SK-N-SH (cell line): ENCODE measurements at regions not wholly inside any gene's neighbourhood (a gene's known extent, or its start where the extent isn't known, plus 50 kb on each side); places are given as distances from the start of the nearest gene placed in this dataset.

ENCODE experiments used
- CTCF ChIA-PET: fragments of 300-600, 350-600 bp; formaldehyde crosslinking; extraction: SDS; loops from one replicate; lab custom pipeline; 2021; lab: Yijun Ruan, JAX
- POLR2A ChIA-PET: fragments of 350-600 bp; sonication (Branson Sonifier 250); formaldehyde crosslinking; extraction: SDS; loops from one replicate; lab custom pipeline; 2020; ENCODE audit warnings: antibody characterized with exemption, inconsistent platforms; lab: Yijun Ruan, JAX
- DNase-seq: peaks from one replicate; pipeline ENCODE4 v3.0.0; 2012
- H2AFZ ChIP-seq: fragments of 200-600 bp; sonication (generic); 2 replicates; pipeline ENCODE4 v1.8.1; 2016; ENCODE audit warnings: antibody characterized with exemption, mild to moderate bottlenecking, low read depth
- H3F3A ChIP-seq: fragments of 200-600 bp; sonication (generic); replicated peaks from 2 replicates; pipeline ENCODE3; 2016; ENCODE audit warnings: antibody characterized with exemption, mild to moderate bottlenecking; ENCODE audit not compliant: insufficient read depth
- H3K27ac ChIP-seq, 2 experiments: fragments of 200-500 bp in 1 of 2; fragments of 200-600 bp in 1 of 2; sonication (Bioruptor generic) in 1 of 2; sonication (generic), shearing (Covaris generic) in 1 of 2; 2 replicates each; pipeline versions ENCODE4 v1.5.1 to v1.6.1; 2014 to 2016; ENCODE audit warnings: low read depth in 2 of 2, inconsistent platforms in 1 of 2, low read length in 1 of 2, mild to moderate bottlenecking in 1 of 2, mixed read lengths in 1 of 2
- H3K27me3 ChIP-seq: fragments of 200-600 bp; sonication (generic), shearing (Covaris generic); 2 replicates; pipeline ENCODE4 v1.6.1; 2016; ENCODE audit warnings: mixed run types; ENCODE audit not compliant: insufficient read depth
- H3K36me3 ChIP-seq, 2 experiments: fragments of 200-500 bp in 1 of 2; fragments of 200-600 bp in 1 of 2; sonication (Bioruptor generic) in 1 of 2; sonication (generic) in 1 of 2; replicated peaks in 1 of 2; 2 replicates each; pipeline versions ENCODE3 to v1.5.1; 2014 to 2016; ENCODE audit warnings: low read length in 1 of 2, mild to moderate bottlenecking in 1 of 2; ENCODE audit not compliant: insufficient read depth in 2 of 2, control insufficient read depth in 1 of 2
- H3K4me1 ChIP-seq, 2 experiments: fragments of 200-500 bp in 1 of 2; fragments of 200-600 bp in 1 of 2; sonication (Bioruptor generic) in 1 of 2; sonication (generic), shearing (Covaris generic) in 1 of 2; 2 replicates each; pipeline versions ENCODE4 v1.5.1 to v1.6.1; 2014 to 2016; ENCODE audit warnings: low read depth in 1 of 2, low read length in 1 of 2, mixed run types in 1 of 2; ENCODE audit not compliant: insufficient read depth in 2 of 2, control insufficient read depth in 1 of 2
- H3K4me2 ChIP-seq: fragments of 200-600 bp; sonication (generic), shearing (Covaris generic); 2 replicates; pipeline ENCODE4 v1.6.1; 2017; ENCODE audit warnings: mixed run types
- H3K4me3 ChIP-seq, 2 experiments: fragments of 200-500 bp in 1 of 2; fragments of 200-600 bp in 1 of 2; sonication (Bioruptor generic) in 1 of 2; sonication (generic), shearing (Covaris generic) in 1 of 2; 2 replicates each; pipeline versions ENCODE4 v1.5.1 to v1.8.1; 2014 to 2016; ENCODE audit warnings: low read depth in 2 of 2, inconsistent platforms in 1 of 2, low read length in 1 of 2, mild to moderate bottlenecking in 1 of 2, mixed read lengths in 1 of 2, moderate library complexity in 1 of 2
- H3K79me2 ChIP-seq: fragments of 200-600 bp; sonication (generic); 2 replicates; pipeline ENCODE4 v1.8.1; 2017; ENCODE audit warnings: mild to moderate bottlenecking; ENCODE audit not compliant: insufficient read depth
- H3K9ac ChIP-seq: fragments of 200-600 bp; sonication (generic); 2 replicates; pipeline ENCODE4 v1.6.1; 2017; ENCODE audit warnings: mixed run types
- H3K9me2 ChIP-seq: fragments of 200-600 bp; sonication (generic); 2 replicates; pipeline ENCODE4 v1.6.1; 2017; ENCODE audit warnings: mixed run types
- H3K9me3 ChIP-seq: fragments of 200-600 bp; sonication (generic); 2 replicates; pipeline ENCODE4 v1.6.1; 2017; ENCODE audit warnings: mixed run types, mild to moderate bottlenecking, moderate library complexity
- H4K20me1 ChIP-seq: fragments of 200-600 bp; sonication (generic); 2 replicates; pipeline ENCODE4 v1.6.1; 2017; ENCODE audit warnings: mild to moderate bottlenecking, mixed run types; ENCODE audit not compliant: insufficient read depth
- EP300 ChIP-seq, 2 experiments: IDR thresholded peaks; 2 replicates each; pipeline versions ENCODE4 v1.4.0 to v1.6.1; 2012; ENCODE audit warnings: borderline replicate concordance in 1 of 2, low read depth in 1 of 2, low read length in 1 of 2
- EZH2phosphoT487 ChIP-seq: fragments of 200-600 bp; sonication (generic); IDR thresholded peaks from 2 replicates; pipeline ENCODE4 v1.6.1; 2017; ENCODE audit warnings: low read depth, mixed run types, mild to moderate bottlenecking, antibody characterized with exemption, moderate library complexity, borderline replicate concordance
- FOSL2 ChIP-seq: IDR thresholded peaks from 2 replicates; pipeline ENCODE4 v1.4.0; 2012; ENCODE audit warnings: low read depth, mild to moderate bottlenecking, moderate library complexity, borderline replicate concordance
- FOXM1 ChIP-seq: IDR thresholded peaks from 2 replicates; pipeline ENCODE4 v1.4.0; 2012; ENCODE audit warnings: low read depth, mild to moderate bottlenecking
- JUND ChIP-seq: IDR thresholded peaks from 2 replicates; pipeline ENCODE4 v1.4.0; 2012
- NFIC ChIP-seq: IDR thresholded peaks from 2 replicates; pipeline ENCODE4 v1.4.0; 2012; ENCODE audit warnings: borderline replicate concordance
- PBX3 ChIP-seq: IDR thresholded peaks from 2 replicates; pipeline ENCODE4; 2012
- POLR2AphosphoS5 ChIP-seq: IDR thresholded peaks from 2 replicates; pipeline ENCODE4 v1.6.1; 2012; ENCODE audit warnings: low read depth, low read length
- REST ChIP-seq: IDR thresholded peaks from 2 replicates; pipeline ENCODE4 v1.6.1; 2012; ENCODE audit warnings: mild to moderate bottlenecking, low read depth, low read length, moderate library complexity
- RXRA ChIP-seq: IDR thresholded peaks from 2 replicates; pipeline ENCODE4 v1.4.0; 2012; ENCODE audit warnings: low read depth, mild to moderate bottlenecking, borderline replicate concordance
- TCF12 ChIP-seq: IDR thresholded peaks from 2 replicates; pipeline ENCODE4 v1.4.0; 2012
- TEAD4 ChIP-seq: IDR thresholded peaks from 2 replicates; pipeline ENCODE4 v1.4.0; 2012; ENCODE audit warnings: mild to moderate bottlenecking, borderline replicate concordance; ENCODE audit not compliant: insufficient read depth
- YY1 ChIP-seq: IDR thresholded peaks from 2 replicates; pipeline ENCODE4 v1.4.0; 2012; ENCODE audit warnings: low read depth, mild to moderate bottlenecking
- ZBTB33 ChIP-seq: IDR thresholded peaks from 2 replicates; pipeline ENCODE4 v1.4.0; 2012; ENCODE audit warnings: low read depth, borderline replicate concordance

- H3K36me3 ChIP-seq, result no peaks in the 10 kb centered on the region
- CTCF ChIA-PET, result no interaction called here
- H3K9me2 ChIP-seq, result no peaks in the 10 kb centered on the region
- H3F3A ChIP-seq, result peaks cover 12% of the 10 kb centered on the region
- H3K4me2 ChIP-seq, result 0 out of 2 replicates have a peak overlapping the region, but pooled peaks have one; percentile 31
- no peak overlapping the region for H2AFZ ChIP-seq
- H3K27me3 ChIP-seq, result no peaks in the 10 kb centered on the region
- H3K27ac ChIP-seq, result peak overlapping the region in 1 of 2 experiments; percentile 50; a peak in 2 of 4 replicates
- H3K9me3 ChIP-seq, result no peaks in the 10 kb centered on the region
- TF ChIP-seq NFIC, result peak; percentile 84
- no peak for TF ChIP-seq YY1
- TF ChIP-seq JUND, result peak; percentile 76
- TF ChIP-seq TEAD4, result peak; percentile 79
- peak; percentile 30; the same call in 1 of the 2 replicates for TF ChIP-seq RXRA
- peak in 1 of 2 experiments; percentile 80; a peak in 2 of 4 replicates for TF ChIP-seq EP300 (IDR thresholded peaks at IDR 0.05; ENCODE audit: borderline replicate concordance in 1 of 2, low read depth in 1 of 2, low read length in 1 of 2)
- 0 out of 2 replicates have a peak, but pooled peaks have one; percentile 25 for TF ChIP-seq ZBTB33
- peak; percentile 88 for TF ChIP-seq PBX3
- peak; percentile 81 for TF ChIP-seq POLR2AphosphoS5
- no peak for TF ChIP-seq EZH2phosphoT487
- peak; percentile 63; the same call in 1 of the 2 replicates for TF ChIP-seq FOSL2
- TF ChIP-seq FOXM1, result peak; percentile 59; the same call in 1 of the 2 replicates
- peak; percentile 98 for TF ChIP-seq TCF12
- TF ChIP-seq REST, result no peak
- TF ChIP-seq, all 33 proteins: peak for 11
- H4K20me1 ChIP-seq, result no peaks in the 10 kb centered on the region
- peaks cover 0 to 6% of the 10 kb centered on the region in 2 experiments; a peak in 2 of 4 replicates for H3K4me1 ChIP-seq
- H3K79me2 ChIP-seq, result no peaks in the 10 kb centered on the region
- POLR2A ChIA-PET, result no interaction called here
- no peak overlapping the region for H3K9ac ChIP-seq
- H3K4me3 ChIP-seq, result no peak overlapping the region
- no peak for DNase-seq
These were observed 337.5 kb upstream of the ZNF608 start for GRCh38 chr5:125083981-125084380.
